WERI-Rb-1 (cell line): ENCODE measurements at regions not wholly inside any gene's neighbourhood (a gene's known extent, or its start where the extent isn't known, plus 50 kb on each side); places are given as distances from the start of the nearest gene placed in this dataset.
"Not testable (repeated sequence)": the region's sequence is repeated elsewhere in the genome, so short reads cannot be mapped to it uniquely, and the experiment has no call there.

Experiments
- DNase-seq: peaks from one replicate; pipeline ENCODE4 v3.0.0-alpha.2; 2020
- H3K27ac ChIP-seq: fragments of 250-450 bp; sonication (Bioruptor Pico); 2 replicates; pipeline ENCODE4 v1.5.1; 2020; ENCODE audit warnings: mild to moderate bottlenecking, moderate library complexity
- H3K27me3 ChIP-seq: fragments of 250-450 bp; sonication (Bioruptor Pico); 2 replicates; pipeline ENCODE4 v1.5.1; 2021; ENCODE audit warnings: mild to moderate bottlenecking, low read depth, moderate library complexity; ENCODE audit not compliant: insufficient read depth, severe bottlenecking
- H3K36me3 ChIP-seq: fragments of 250-450 bp; sonication (Bioruptor Pico); 2 replicates; pipeline ENCODE4 v1.5.1; 2020; ENCODE audit warnings: mild to moderate bottlenecking, moderate library complexity
- H3K4me3 ChIP-seq: 2 replicates; pipeline ENCODE4 v1.5.1; 2011; ENCODE audit warnings: low read depth, mild to moderate bottlenecking, control low read depth, low read length
- H3K9me3 ChIP-seq: fragments of 250-450 bp; sonication (Bioruptor Pico); 2 replicates; pipeline ENCODE4 v1.5.1; 2021; ENCODE audit warnings: mild to moderate bottlenecking, moderate library complexity; ENCODE audit not compliant: severe bottlenecking
- TF ChIP-seq, protein P1 (sequence below): IDR thresholded peaks from 2 replicates; pipeline ENCODE4 v1.5.1; 2011; ENCODE audit warnings: low read depth, mild to moderate bottlenecking, control low read depth, inconsistent platforms, low read length

DNA sequence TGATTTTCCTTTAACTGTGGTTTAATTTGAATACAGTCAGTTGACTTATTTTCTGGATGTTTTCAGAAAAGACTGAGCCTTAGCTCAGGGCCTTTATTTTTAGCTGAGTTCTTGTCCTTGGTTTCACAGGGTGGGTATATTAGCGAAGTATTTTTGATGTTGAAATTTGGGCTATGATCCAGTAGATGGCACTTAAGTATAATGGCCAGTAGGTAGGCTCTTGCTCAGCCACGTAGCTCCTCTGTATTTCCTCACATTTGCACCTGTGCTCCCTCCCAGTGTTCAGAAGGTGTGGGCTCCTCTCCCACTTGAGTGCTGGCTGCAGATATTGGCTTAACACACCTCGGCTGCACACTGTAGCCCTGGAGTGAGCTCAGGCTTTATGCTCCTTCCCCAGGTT is 549.9 kb upstream of the AMOT start:
- TF ChIP-seq, protein P1, sequence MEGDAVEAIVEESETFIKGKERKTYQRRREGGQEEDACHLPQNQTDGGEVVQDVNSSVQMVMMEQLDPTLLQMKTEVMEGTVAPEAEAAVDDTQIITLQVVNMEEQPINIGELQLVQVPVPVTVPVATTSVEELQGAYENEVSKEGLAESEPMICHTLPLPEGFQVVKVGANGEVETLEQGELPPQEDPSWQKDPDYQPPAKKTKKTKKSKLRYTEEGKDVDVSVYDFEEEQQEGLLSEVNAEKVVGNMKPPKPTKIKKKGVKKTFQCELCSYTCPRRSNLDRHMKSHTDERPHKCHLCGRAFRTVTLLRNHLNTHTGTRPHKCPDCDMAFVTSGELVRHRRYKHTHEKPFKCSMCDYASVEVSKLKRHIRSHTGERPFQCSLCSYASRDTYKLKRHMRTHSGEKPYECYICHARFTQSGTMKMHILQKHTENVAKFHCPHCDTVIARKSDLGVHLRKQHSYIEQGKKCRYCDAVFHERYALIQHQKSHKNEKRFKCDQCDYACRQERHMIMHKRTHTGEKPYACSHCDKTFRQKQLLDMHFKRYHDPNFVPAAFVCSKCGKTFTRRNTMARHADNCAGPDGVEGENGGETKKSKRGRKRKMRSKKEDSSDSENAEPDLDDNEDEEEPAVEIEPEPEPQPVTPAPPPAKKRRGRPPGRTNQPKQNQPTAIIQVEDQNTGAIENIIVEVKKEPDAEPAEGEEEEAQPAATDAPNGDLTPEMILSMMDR = no peak
- Histone ChIP-seq H3K4me3 (no peak overlapping the region), H3K9me3 (no peaks in the 10 kb centered on the region), H3K36me3 (no peaks in the 10 kb centered on the region), H3K27me3 (peaks cover 84% of the 10 kb centered on the region), H3K27ac (no peak overlapping the region)
- DNase-seq = no peak

DNA sequence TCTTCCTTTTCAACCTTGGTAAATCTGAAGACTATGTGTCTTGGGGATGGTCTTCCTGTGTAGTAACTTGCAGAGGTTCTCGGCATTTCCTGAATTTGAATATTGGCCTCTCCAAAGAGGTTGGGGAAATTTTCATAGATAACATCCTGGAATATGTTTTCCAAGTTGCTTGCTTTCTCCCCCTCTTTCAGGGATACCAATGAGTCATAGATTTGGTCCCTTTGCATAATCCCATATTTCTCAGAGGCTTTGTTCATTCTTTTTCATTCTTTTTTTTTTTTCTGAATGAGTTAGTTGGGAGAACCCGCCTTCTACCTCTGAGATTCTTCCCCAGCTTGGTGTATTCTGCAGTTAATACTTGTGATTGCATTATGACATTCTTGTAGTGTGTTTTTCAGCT is 549.2 kb upstream of the AMOT start:
- no peaks in the 10 kb centered on the region for H3K9me3 ChIP-seq
- peaks cover 83% of the 10 kb centered on the region for H3K27me3 ChIP-seq
- H3K36me3 ChIP-seq = no peaks in the 10 kb centered on the region
- no peak overlapping the region for H3K4me3 ChIP-seq
- TF ChIP-seq, protein P1 = no peak
- no peak overlapping the region for H3K27ac ChIP-seq
- no peak for DNase-seq

DNA sequence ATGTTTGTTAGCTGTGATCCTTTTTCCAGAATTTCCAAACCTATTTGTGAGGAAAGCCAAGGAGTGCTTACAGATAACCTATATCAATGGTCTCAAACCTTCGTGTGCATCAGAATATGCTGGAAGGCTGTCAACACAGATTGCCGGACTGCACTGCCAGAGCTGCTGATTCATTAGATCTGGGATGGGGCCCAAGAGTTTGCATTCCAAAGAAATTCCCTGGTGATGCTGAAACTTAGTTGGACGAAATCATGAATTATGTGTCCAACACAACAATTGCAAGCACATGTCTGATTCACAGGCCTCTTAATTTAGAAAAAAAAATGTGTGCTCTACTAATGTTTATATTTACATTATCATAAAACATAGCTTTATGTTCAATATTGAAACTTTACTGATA is 544.0 kb upstream of the AMOT start:
- TF ChIP-seq, protein P1 = no peak
- H3K27ac ChIP-seq = no peak overlapping the region
- no peak for DNase-seq

DNA sequence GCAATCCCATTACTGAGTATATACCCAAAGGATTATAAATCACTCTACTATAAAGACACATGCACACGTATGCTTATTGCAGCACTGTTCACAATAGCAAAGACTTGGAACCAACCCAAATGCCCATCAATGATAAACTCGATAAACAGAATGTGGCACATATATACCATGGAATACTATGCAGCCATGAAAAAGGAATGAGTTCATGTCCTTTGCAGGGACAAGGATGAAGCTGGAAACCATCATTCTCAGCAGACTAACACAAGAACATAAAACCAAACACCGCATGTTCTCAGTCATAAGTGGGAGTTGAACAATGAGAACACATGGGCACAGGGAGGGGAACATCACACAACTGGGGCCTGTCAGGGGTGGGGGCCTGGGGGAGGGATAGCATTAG is 532.8 kb upstream of the AMOT start:
- H3K27me3 ChIP-seq = peaks cover 34% of the 10 kb centered on the region
- H3K4me3 ChIP-seq, DNase-seq, H3K27ac ChIP-seq, H3K9me3 ChIP-seq, H3K36me3 ChIP-seq: not testable (repeated sequence)

More for the DNA sequence above, 544.0 kb upstream of the AMOT start:
- no peaks in the 10 kb centered on the region for H3K36me3 ChIP-seq
- H3K27me3 ChIP-seq = peaks cover 44% of the 10 kb centered on the region
- no peak overlapping the region for H3K4me3 ChIP-seq
- no peaks in the 10 kb centered on the region for H3K9me3 ChIP-seq

DNA sequence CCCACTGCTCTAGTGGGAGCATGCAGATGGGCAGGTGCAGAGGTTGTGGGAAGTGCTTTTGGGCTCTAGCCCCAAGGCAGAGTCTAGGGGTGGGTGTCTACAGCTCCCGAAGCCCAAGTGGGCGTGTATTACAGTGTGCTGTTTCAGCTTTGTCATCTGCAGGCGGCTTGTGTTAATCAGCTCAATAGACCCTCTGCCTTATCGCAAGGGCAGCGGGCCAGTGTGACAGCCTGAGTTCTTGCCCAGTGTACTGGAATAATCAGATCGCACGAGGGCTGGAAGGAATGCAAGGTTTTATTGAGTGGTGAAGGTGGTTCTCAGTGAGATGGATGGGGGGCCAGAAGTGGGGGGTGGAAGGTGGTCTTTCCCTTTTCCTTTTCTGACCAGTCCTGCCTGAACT is 529.4 kb upstream of the AMOT start:
- H3K9me3 ChIP-seq = no peaks in the 10 kb centered on the region
- DNase-seq = no peak

DNA sequence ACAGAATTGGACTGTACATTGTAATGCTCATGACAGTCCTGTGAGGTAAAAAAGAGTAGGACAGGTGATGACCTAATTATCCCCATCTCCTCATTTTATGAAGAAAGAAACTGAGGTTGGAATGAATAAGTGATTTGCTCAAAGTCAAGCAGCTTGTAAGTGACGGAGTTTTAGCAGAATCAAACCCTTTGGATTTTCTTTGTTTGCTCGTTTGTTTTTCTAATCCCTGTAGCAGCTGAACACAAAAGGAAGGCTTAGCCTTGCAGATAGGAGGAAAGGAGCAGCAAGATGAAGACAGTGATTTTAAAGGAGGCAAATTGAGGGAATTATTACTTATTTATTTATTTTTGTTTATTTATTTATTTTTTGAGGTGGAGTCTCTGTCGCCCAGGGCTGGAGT is 528.4 kb upstream of the AMOT start:
- no peak overlapping the region for H3K4me3 ChIP-seq

More for the DNA sequence above, 529.4 kb upstream of the AMOT start:
- TF ChIP-seq, protein P1 = no peak
- Histone ChIP-seq H3K27me3 (peaks cover 41% of the 10 kb centered on the region), H3K4me3 (no peak overlapping the region), H3K36me3 (no peaks in the 10 kb centered on the region), H3K27ac (no peak overlapping the region)

More for the DNA sequence above, 528.4 kb upstream of the AMOT start:
- no peak for DNase-seq
- H3K27me3 ChIP-seq = peaks cover 46% of the 10 kb centered on the region
- no peaks in the 10 kb centered on the region for H3K9me3 ChIP-seq
- H3K36me3 ChIP-seq = no peaks in the 10 kb centered on the region
- H3K27ac ChIP-seq = no peak overlapping the region
- TF ChIP-seq, protein P1 = no peak
